GM10266 (cell line): ENCODE measurements at regions not wholly inside any gene's neighbourhood (a gene's known extent, or its start where the extent isn't known, plus 50 kb on each side); places are given as distances from the start of the nearest gene placed in this dataset.

Experiments used
- DNase-seq: peaks from one replicate; pipeline ENCODE4 v3.0.0; 2012; ENCODE audit errors: extremely low spot score
- TF ChIP-seq, protein P1 (sequence below): IDR thresholded peaks from 2 replicates; pipeline ENCODE4 v1.5.1; 2012; ENCODE audit warnings: mild to moderate bottlenecking, low read depth; ENCODE audit not compliant: control insufficient read depth, insufficient read depth; ENCODE audit errors: missing control alignments

DNA sequence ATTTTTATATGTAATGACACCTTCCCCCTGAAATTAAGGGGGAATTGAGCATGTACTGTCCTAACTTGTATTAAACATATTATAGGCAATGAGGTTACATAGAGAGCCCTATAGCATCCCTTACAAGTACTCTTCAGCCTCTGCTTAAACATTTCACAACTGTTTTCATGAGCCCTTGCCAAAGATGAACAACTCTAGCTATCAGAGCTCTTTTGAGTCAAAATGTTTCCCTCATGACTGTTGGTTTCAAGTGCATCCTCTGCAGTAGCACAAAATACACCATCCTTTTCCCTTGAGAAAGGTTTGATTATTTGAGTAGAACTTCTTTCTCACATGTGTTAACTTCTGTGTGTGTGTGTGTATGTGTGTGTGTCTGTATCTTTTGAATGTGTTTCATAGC lies 1157.6 kb upstream of the CELF2 start:
- TF ChIP-seq, protein P1, sequence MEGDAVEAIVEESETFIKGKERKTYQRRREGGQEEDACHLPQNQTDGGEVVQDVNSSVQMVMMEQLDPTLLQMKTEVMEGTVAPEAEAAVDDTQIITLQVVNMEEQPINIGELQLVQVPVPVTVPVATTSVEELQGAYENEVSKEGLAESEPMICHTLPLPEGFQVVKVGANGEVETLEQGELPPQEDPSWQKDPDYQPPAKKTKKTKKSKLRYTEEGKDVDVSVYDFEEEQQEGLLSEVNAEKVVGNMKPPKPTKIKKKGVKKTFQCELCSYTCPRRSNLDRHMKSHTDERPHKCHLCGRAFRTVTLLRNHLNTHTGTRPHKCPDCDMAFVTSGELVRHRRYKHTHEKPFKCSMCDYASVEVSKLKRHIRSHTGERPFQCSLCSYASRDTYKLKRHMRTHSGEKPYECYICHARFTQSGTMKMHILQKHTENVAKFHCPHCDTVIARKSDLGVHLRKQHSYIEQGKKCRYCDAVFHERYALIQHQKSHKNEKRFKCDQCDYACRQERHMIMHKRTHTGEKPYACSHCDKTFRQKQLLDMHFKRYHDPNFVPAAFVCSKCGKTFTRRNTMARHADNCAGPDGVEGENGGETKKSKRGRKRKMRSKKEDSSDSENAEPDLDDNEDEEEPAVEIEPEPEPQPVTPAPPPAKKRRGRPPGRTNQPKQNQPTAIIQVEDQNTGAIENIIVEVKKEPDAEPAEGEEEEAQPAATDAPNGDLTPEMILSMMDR, result no peak
- no peak for DNase-seq

DNA sequence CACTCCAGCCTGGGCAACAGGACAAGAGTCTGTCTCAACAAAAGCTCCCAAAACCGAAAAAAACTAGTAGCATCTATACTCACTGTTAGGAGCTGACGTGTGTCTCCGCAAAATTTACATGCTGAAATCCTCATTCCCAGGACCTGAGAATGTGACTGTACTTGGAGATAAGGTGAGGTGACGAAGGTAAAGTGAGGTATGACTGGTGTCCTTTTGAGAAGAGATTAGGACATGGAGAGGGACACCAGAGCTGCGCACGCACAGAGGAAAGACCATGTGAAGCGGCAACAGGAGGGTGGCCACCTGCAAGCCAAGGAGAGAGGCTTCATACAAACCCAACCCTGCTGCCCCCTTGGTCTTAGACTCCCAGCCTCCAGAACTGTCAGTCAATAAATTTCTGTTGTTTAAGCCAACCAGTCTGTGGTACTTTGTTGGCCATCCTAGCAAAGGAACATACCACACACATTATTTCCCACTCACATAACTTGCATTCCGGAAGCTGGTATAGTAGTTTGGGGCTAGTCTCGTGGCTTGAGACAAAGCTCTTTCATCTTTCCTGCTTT lies 1154.0 kb upstream of the CELF2 start:
- TF ChIP-seq, protein P1, result no peak
- DNase-seq, result no peak

DNA sequence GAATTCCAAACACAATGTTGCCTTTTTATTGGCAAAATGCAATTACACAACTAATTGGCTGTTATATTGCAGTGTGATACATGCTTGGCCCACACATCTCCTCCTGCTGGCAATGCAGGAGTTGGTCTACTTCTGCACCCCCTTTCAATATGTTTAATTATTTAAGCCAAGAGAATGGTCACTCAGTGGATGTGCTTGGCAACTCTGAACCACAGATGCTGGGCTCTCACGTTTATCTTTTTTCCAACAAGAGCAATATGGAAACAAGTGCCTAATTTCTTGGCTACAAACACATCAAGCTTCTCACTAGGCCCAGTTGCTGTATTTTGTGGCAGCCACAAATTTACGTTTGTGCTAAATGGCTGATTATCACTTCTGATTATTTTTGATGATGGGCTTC lies 1149.2 kb upstream of the CELF2 start:
- TF ChIP-seq, protein P1, result no peak
- DNase-seq, result no peak

DNA sequence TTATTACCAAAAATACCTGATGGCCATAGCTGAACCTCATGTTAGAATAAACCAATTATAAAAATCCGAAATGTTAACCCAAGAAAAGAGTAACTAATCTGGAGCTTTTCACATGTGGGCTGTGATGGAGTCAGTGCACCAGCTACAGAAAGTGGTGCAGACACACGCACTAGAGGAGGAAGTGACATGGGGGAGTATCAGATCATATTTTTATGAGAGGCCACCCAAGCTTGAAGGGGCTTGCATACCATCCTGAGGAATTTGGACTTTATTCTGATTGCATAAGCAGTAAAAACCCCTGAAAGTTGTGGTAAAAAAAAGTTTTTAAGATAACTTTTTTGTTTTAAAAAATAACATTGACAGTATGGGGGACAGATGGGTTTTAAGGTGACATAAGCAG lies 1148.5 kb upstream of the CELF2 start:
- no peak for DNase-seq
- TF ChIP-seq, protein P1, result no peak

DNA sequence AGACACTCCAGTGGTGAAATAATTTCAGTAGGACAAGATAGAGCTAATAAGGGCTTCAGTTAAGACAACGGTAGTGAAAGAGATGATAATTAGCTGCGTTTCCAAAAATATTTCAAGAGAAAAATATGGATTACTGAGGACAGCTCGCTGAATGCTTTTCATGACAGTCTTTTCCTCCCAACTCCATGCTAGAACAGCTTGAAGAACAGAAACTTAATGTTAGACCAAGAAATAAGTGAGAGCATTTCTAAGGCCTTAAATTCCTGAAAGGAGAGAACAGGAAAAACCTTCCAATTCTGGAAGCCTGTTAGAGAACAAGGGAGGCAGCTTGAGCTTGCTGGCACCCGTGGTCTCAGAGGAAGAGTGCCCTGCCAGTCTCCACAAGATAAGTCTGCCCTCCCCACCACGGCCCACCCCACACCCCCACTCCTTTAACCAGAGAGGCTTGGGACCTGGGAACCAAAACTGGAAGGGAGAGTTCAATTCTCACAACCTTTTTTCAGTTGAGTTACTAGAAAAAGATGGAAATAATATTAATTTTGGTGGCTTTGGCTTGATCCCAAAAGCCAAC lies 1148.0 kb upstream of the CELF2 start:
- TF ChIP-seq, protein P1, result no peak
- DNase-seq, result no peak

DNA sequence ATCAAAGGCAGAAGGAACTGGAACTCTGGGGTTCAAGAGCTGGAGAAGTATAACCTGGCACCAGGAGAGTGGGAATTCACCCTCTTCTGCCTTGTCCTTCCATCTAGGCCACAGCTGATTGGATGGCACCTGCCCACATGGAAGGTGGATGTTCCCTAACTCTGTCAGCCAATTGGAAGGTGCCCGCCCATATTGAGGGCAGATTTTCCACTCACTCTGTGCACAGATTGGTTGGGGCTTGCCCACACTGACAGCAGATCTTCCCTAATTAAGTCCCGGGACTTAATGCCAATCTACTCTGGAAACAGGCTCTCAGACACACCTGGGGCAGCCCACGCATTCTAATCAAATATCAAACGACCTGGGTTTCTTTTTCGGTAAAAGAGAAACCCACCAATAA lies 1142.3 kb upstream of the CELF2 start:
- TF ChIP-seq, protein P1, result no peak
- no peak for DNase-seq

DNA sequence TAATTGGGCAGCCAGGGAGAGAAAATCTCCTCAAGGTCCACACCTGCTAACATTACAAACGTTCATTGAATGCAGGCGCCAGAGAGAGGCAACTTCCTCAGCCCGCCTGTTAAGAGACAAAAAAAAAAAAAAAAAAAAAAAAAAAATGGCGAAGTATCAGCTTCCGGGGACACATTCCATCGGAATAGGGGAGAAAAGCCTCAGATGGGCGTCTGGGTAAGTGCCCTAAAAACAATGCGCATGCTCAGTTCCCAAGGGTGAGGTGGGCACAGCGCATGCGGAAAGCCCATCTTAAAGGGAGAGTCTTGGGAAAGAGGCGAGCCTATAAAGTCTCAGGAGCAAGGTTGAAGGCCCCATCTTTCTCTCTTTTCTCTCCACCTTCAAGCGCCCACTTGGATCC lies 1139.7 kb upstream of the CELF2 start:
- no peak for DNase-seq
- TF ChIP-seq, protein P1, result no peak
